ENCODE measurements at regions not wholly inside any gene's neighbourhood (a gene's known extent, or its start where the extent isn't known, plus 50 kb on each side); places are given as distances from the start of the nearest gene placed in this dataset.

DNA sequence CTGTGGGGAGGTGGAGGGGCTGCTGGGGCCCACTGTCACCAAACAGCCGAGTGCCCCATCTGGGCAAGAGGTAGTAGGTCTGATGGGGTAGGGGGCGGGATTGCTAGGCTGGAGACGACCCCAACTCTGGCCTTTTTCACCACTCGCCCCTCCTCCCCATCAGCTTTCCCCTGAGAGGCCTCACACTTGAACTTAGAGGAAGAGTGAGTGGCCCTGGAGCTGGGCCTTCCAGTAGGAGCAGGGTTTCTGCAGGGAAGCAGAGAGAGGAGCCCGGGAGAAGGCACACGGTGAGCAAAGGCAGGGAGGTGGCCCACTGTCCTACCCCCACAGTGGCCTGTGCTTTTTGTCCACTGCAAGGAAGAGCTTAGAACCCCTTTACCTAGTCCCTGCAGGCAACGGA is 111.9 kb upstream of the WNT4 start:
- no peaks in the 10 kb centered on the region for H3K36me3 Mint-ChIP-seq
- Histone ChIP-seq H3K27me3 (ENCODE audit: control insufficient read depth in 2 of 2, insufficient read depth in 2 of 2, low read length in 2 of 2) (no peaks in the 10 kb centered on the region), H3K79me2 (ENCODE audit: insufficient read depth, low read length) (no peaks in the 10 kb centered on the region), H3K36me3 (replicated peaks in 1 of 2; ENCODE audit: control insufficient read depth in 1 of 2, insufficient read depth in 2 of 2, low read length in 2 of 2) (no peaks in the 10 kb centered on the region), H2AFZ (ENCODE audit: insufficient read depth, low read depth, low read length, poor library complexity, severe bottlenecking) (no peak overlapping the region), H3K27ac (ENCODE audit: low read depth in 1 of 2, low read length in 2 of 2) (no peak overlapping the region), H3K4me1 (ENCODE audit: control insufficient read depth in 1 of 2, insufficient read depth in 2 of 2, low read length in 2 of 2) (no peaks in the 10 kb centered on the region), H3K9ac (ENCODE audit: insufficient read depth, low read length, poor library complexity, severe bottlenecking) (no peak overlapping the region), H3K4me2 (replicated peaks; ENCODE audit: extremely low read depth, low read length, poor library complexity, severe bottlenecking) (no peak overlapping the region), H3K9me3 (replicated peaks in 1 of 2; ENCODE audit: control insufficient read depth in 1 of 2, insufficient read depth in 1 of 2, low read length in 2 of 2) (no peaks in the 10 kb centered on the region), H4K20me1 (ENCODE audit: insufficient read depth, low read length) (no peaks in the 10 kb centered on the region), H3K4me3 (replicated peaks in 1 of 3; ENCODE audit: low read depth in 2 of 3, low read length in 3 of 3) (no peak overlapping the region)
- no peak for DNase-seq
- no peak overlapping the region for H3K27ac Mint-ChIP-seq
- 100% methylated on average over 3 of the region's 7 CpGs for WGBS (ENCODE audit: insufficient coverage)
- H3K4me1 Mint-ChIP-seq: peaks cover 4% of the 10 kb centered on the region
- no peak overlapping the region for H3K4me3 Mint-ChIP-seq
- peaks cover 0 to 3% (median 0%) of the 10 kb centered on the region in 7 donors for H3K9me3 Mint-ChIP-seq
- peaks cover 6 to 21% (median 12%) of the 10 kb centered on the region in 3 donors for H3K27me3 Mint-ChIP-seq (ENCODE audit: low read depth in 3 of 3)
- TF ChIP-seq, protein P1, sequence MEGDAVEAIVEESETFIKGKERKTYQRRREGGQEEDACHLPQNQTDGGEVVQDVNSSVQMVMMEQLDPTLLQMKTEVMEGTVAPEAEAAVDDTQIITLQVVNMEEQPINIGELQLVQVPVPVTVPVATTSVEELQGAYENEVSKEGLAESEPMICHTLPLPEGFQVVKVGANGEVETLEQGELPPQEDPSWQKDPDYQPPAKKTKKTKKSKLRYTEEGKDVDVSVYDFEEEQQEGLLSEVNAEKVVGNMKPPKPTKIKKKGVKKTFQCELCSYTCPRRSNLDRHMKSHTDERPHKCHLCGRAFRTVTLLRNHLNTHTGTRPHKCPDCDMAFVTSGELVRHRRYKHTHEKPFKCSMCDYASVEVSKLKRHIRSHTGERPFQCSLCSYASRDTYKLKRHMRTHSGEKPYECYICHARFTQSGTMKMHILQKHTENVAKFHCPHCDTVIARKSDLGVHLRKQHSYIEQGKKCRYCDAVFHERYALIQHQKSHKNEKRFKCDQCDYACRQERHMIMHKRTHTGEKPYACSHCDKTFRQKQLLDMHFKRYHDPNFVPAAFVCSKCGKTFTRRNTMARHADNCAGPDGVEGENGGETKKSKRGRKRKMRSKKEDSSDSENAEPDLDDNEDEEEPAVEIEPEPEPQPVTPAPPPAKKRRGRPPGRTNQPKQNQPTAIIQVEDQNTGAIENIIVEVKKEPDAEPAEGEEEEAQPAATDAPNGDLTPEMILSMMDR (IDR thresholded peaks at IDR 0.05): no peak
- intact Hi-C loops (cut with micrococcal nuclease): no loop called here

DNA sequence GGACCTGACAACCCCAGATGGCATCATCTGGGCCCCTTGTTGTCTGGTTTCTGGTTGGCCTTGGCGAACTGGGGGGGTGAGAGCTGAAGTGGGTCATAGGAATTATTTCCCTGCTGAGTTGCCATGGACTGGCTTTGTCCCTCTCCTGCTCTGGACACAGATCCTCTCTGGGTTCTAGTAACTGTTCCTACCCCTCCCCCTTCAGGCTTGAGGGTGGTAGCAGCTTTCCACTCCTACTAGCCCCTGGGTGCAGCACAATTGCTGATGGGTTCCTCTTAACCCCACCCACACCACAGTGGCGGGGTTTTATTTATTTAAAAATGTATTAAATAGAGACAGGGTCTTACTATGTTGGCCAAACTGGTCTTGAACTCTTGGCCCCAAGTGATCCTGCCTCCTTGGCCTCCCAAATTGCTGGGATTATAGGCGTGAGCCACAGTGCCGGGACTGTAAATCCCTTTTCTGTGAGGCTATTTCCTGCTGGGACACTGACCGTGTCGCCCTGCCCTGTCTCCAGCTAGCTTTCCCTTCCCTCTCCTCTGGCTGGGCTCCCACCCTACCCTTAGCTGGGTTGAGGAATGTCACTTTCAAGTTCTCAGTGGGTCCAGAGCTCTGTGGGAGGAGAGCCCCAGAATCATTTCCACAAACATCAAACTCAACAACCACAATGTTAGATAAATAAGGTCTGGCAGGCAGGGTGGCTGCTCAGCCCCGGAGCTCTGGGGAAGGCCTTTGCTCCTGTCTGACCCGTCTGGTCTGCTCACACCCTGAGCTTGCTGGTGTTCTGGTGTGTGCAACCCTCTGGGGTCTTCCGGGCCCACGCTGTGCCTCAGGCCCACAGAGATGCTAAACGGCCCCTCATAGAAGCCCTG is 112.7 kb upstream of the WNT4 start:
- Histone ChIP-seq H3K9ac (ENCODE audit: insufficient read depth, low read length, poor library complexity, severe bottlenecking) (no peak overlapping the region), H3K4me1 (ENCODE audit: control insufficient read depth in 1 of 2, insufficient read depth in 2 of 2, low read length in 2 of 2) (no peaks in the 10 kb centered on the region), H3K4me2 (replicated peaks; ENCODE audit: extremely low read depth, low read length, poor library complexity, severe bottlenecking) (no peak overlapping the region), H3K79me2 (ENCODE audit: insufficient read depth, low read length) (no peaks in the 10 kb centered on the region), H3K27me3 (ENCODE audit: control insufficient read depth in 2 of 2, insufficient read depth in 2 of 2, low read length in 2 of 2) (no peaks in the 10 kb centered on the region), H3K9me3 (replicated peaks in 1 of 2; ENCODE audit: control insufficient read depth in 1 of 2, insufficient read depth in 1 of 2, low read length in 2 of 2) (no peaks in the 10 kb centered on the region), H3K4me3 (replicated peaks in 1 of 3; ENCODE audit: low read depth in 2 of 3, low read length in 3 of 3) (no peak overlapping the region), H4K20me1 (ENCODE audit: insufficient read depth, low read length) (no peaks in the 10 kb centered on the region), H3K36me3 (replicated peaks in 1 of 2; ENCODE audit: control insufficient read depth in 1 of 2, insufficient read depth in 2 of 2, low read length in 2 of 2) (no peaks in the 10 kb centered on the region), H3K27ac (ENCODE audit: low read depth in 1 of 2, low read length in 2 of 2) (no peak overlapping the region), H2AFZ (ENCODE audit: insufficient read depth, low read depth, low read length, poor library complexity, severe bottlenecking) (no peak overlapping the region)
- 80% methylated on average over 7 of the region's 11 CpGs for WGBS (ENCODE audit: insufficient coverage)
- peaks cover 6 to 19% (median 6%) of the 10 kb centered on the region in 3 donors for H3K27me3 Mint-ChIP-seq (ENCODE audit: low read depth in 3 of 3)
- intact Hi-C loops (cut with micrococcal nuclease): no loop called here
- TF ChIP-seq, protein P1 (IDR thresholded peaks at IDR 0.05): no peak
- H3K36me3 Mint-ChIP-seq: no peaks in the 10 kb centered on the region
- H3K27ac Mint-ChIP-seq: no peak overlapping the region
- H3K4me3 Mint-ChIP-seq: no peak overlapping the region
- H3K4me1 Mint-ChIP-seq: peaks cover 4% of the 10 kb centered on the region
- DNase-seq: no peak
- H3K9me3 Mint-ChIP-seq: peaks cover 0 to 3% (median 0%) of the 10 kb centered on the region in 7 donors

Measured in CD14-positive monocyte (primary cell).